HEK293T (cell line): ENCODE measurements at regions not wholly inside any gene's neighbourhood (a gene's known extent, or its start where the extent isn't known, plus 50 kb on each side); places are given as distances from the start of the nearest gene placed in this dataset.
"Not testable (repeated sequence)": the region's sequence is repeated elsewhere in the genome, so short reads cannot be mapped to it uniquely, and the experiment has no call there.

ENCODE experiments used
- CTCF ChIA-PET: fragments of 350-600 bp; formaldehyde crosslinking; extraction: SDS; loops from one replicate; lab custom pipeline; 2021; ENCODE audit warnings: antibody characterized with exemption, inconsistent platforms; lab: Yijun Ruan, JAX
- POLR2A ChIA-PET: fragments of 350-600 bp; formaldehyde crosslinking; extraction: SDS; loops from one replicate; lab custom pipeline; 2020; ENCODE audit warnings: antibody characterized with exemption, inconsistent platforms; lab: Yijun Ruan, JAX
- DNase-seq: peaks from one replicate; pipeline ENCODE4 v3.0.0; 2012; ENCODE audit warnings: mixed read lengths; ENCODE audit errors: extremely low spot score
- ARNT ChIP-seq: fragments of 450-650 bp; IDR thresholded peaks from 2 replicates; pipeline ENCODE4 v1.6.1; 2017; ENCODE audit warnings: mild to moderate bottlenecking
- BHLHE40 ChIP-seq: fragments of 450-650 bp; IDR thresholded peaks from 2 replicates; pipeline ENCODE4 v1.6.1; 2016; ENCODE audit warnings: mild to moderate bottlenecking, moderate library complexity, borderline replicate concordance
- CTBP1 ChIP-seq: fragments of 450-650 bp; IDR thresholded peaks from 2 replicates; pipeline ENCODE4 v1.6.1; 2016; ENCODE audit warnings: borderline replicate concordance
- ELF4 ChIP-seq: fragments of 450-650 bp; IDR thresholded peaks from 2 replicates; pipeline ENCODE4 v1.6.1; 2017; ENCODE audit warnings: antibody characterized with exemption
- FOXK2 ChIP-seq: fragments of 450-650 bp; IDR thresholded peaks from 2 replicates; pipeline ENCODE4 v1.6.1; 2016; ENCODE audit warnings: mild to moderate bottlenecking
- FOXM1 ChIP-seq: fragments of 450-650 bp; IDR thresholded peaks from 2 replicates; pipeline ENCODE4 v1.6.1; 2017; ENCODE audit warnings: mild to moderate bottlenecking, borderline replicate concordance
- NFRKB ChIP-seq: fragments of 450-650 bp; IDR thresholded peaks from 2 replicates; pipeline ENCODE4 v1.6.1; 2016; ENCODE audit warnings: mild to moderate bottlenecking, moderate library complexity
- SUZ12 ChIP-seq: fragments of 450-650 bp; IDR thresholded peaks from 2 replicates; pipeline ENCODE4 v1.6.1; 2016; ENCODE audit warnings: mild to moderate bottlenecking
- TARDBP ChIP-seq: fragments of 450-650 bp; IDR thresholded peaks from 2 replicates; pipeline ENCODE4 v1.6.1; 2016

GRCh38 chr20:29031262-29031982 is 2226.0 kb upstream of the DEFB115 start:
- POLR2A ChIA-PET, CTCF ChIA-PET, DNase-seq: not testable (repeated sequence)

DNA sequence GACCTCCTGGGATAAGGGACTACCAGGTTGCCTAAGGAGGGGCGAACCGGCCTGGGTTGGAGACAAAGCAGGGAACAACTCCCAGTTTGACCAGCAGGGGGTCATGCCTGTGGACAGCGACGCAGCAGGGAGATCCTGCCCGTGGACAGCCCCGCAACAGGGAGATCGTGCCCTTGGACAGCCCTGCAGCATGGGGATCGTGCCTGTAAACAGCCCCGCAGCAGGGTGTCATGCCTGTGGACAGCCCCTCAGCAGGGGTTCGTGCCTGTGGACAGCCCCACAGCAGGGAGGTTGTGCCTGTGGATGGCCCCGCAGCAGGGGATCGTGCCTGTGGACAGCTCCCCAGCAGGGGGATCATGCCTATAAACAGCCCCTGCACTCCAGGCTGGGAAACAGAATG is 2213.2 kb upstream of the DEFB115 start:
- peak; percentile 15 for DNase-seq
- CTCF ChIA-PET, POLR2A ChIA-PET: not testable (repeated sequence)

GRCh38 chr20:29050008-29050606 is 2207.4 kb upstream of the DEFB115 start:
- POLR2A ChIA-PET, CTCF ChIA-PET, DNase-seq: not testable (repeated sequence)

DNA sequence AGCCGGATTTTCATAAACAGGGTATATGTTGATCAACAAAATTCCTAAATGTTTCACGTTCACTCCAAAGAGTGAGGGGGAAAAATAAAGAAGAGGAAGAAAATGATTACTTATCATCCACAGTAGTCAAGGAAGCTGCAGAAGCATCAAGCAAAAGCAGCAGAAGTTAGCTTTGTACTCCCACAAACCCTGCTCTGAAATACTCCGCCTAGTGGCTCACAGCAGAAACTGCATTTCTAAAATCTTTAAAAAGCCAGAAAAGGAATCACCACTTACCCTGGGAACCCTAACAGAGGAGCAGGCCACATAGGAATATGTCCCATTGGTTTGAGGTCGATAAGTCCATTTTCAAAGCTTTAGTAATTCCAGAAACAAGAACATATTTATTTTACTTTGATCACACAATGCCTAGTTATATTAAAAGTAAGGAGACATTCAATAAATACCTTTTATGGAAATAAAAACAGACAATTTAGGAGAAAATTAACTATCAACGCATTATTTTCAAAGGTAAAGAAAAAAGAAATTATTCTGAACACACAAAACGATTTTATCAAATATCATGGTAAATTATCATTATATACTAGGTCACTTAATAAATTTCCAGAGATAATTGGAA is 2199.5 kb upstream of the DEFB115 start:
- CTCF ChIA-PET, DNase-seq, POLR2A ChIA-PET: not testable (repeated sequence)

DNA sequence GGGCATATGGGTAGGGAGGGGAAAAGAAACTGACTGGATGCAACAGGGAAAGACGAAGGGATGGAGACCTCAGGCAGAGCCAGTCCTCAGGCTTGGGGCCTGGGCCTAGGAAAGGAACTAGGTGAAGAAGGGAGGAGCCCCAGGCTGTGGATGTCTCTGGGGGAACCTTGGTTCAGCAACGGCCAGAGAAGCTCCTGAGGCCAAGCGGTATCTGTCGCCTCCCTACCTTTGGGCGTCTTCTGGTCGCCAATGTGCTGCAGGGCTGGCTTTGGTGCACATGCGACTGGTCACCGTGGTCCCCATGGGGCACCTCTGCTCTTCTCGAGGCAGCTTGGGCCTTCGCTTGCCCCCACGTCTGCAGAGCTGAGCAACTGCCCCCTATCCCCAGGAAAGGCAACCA is 2195.0 kb upstream of the DEFB115 start:
- CTCF ChIA-PET, POLR2A ChIA-PET: not testable (repeated sequence)

GRCh38 chr20:29066341-29066740 is 2191.1 kb upstream of the DEFB115 start:
- POLR2A ChIA-PET, DNase-seq, CTCF ChIA-PET: not testable (repeated sequence)

More for the DNA sequence above, 2195.0 kb upstream of the DEFB115 start:
- DNase-seq = not testable (repeated sequence)

DNA sequence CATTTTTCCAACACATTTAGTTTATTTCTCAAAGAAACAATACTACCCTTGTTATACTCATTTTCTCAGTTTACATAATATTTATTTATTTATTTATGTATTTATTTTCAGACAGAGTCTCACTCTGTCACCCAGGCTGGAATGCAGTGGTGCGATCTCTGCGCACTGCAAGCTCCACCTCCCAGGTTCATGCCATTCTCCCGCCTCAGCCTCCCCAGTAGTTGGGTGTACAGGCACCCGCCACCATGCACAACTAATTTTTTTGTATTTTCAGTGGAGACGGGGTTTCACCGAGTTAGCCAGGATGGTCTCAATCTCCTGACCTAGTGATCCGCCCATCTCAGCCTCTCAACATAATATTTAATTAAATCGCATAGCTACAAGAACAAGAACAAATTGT is 2183.8 kb upstream of the DEFB115 start:
- DNase-seq, POLR2A ChIA-PET, CTCF ChIA-PET: not testable (repeated sequence)

DNA sequence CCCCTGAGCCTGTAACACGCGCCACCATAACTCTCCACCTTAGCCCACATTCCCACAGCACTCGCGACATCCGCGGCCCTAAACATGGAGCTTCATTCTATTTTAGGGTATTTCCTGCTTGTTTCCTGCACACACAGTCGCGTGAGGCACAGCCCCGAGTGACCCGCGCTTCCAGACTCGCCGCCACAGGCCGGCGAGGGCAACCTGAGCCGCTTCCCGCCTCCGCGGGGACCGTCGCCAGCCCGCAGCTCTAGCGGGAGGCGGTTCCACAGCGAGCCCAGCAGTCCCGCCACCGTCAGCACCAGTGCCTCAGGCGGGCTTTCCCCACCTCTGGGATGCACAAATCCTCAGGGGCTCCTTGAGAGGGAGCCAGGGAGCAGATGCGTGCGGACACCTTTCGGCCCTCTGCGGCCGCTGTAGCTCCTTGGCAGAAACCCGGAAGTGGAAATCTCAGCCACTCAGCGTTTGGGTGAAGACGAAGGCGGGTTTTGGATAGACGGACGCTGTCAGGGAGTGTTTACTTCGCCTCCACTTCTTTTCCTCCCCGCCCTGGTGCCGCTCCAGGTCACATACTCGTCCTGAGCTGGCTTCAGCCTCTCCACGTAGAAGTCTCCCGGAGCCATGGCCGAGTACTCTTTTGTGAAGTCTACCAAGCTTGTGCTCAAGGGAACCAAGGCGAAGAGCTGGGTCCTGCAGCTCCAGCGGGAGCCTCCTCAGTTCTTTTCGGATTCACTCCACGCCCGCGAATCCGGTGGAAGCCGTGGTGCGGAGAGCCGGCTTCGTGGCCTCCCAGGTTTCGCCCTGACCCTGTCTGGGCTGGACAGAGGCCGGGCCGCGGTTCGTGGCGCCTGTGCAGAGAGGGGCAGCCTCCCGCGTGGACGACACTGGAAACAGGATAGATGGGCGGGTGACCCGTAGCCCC is 2177.4 kb upstream of the DEFB115 start:
- TF ChIP-seq FOXK2 (no peak), NFRKB (no peak), FOXM1 (no peak), SUZ12 (no peak), BHLHE40 (no peak), ELF4 (no peak), CTBP1 (no peak), ARNT (no peak)
- CTCF ChIA-PET = no interaction called here
- no peak for DNase-seq
- POLR2A ChIA-PET = no interaction called here

DNA sequence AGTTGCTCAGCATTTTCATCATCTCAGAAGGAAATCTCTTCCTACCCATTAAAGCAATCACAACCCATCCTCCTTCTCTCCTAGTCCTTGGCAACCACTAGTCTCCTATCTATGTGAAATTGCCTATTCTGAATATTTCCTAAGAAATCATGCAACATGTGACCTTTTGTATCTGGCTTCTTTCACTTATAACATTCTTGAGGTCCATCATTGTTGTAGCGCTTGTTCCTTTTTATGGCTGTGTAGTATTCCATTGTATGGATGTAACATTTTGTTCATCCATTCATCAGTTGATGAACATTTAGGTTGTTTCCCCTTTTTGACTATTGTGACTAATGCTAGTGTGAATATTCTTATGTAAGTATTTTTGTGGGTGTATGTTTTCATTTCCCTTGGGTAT is 2175.8 kb upstream of the DEFB115 start:
- DNase-seq, CTCF ChIA-PET, POLR2A ChIA-PET: not testable (repeated sequence)

- CTCF ChIA-PET = no interaction called here
- POLR2A ChIA-PET = no interaction called here
- TF ChIP-seq SUZ12 (no peak), ELF4 (no peak), NFRKB (no peak), TARDBP (no peak)
- DNase-seq = no peak
Observed at GRCh38 chr20:29085625-29086024, 2171.8 kb upstream of the DEFB115 start.

- POLR2A ChIA-PET, DNase-seq, CTCF ChIA-PET: not testable (repeated sequence)
Observed at GRCh38 chr20:29086145-29086718, 2171.2 kb upstream of the DEFB115 start.
